GM23338 (cell line): ENCODE measurements at regions not wholly inside any gene's neighbourhood (a gene's known extent, or its start where the extent isn't known, plus 50 kb on each side); places are given as distances from the start of the nearest gene placed in this dataset.

Experiments
- ATAC-seq: fragments of 200-7000 bp; cut with Tn5 transposase; 3 replicates; pipeline ENCODE4 v1.9.1; 2020
- DNase-seq: peaks from one replicate; pipeline ENCODE4 v3.0.0-alpha.2; 2015; ENCODE audit warnings: low spot score
- H2AFZ ChIP-seq: fragments of 200-600 bp; sonication (generic); 2 replicates; pipeline ENCODE4 v1.8.0; 2016; ENCODE audit warnings: antibody characterized with exemption, mild to moderate bottlenecking, moderate library complexity
- H3F3A ChIP-seq: fragments of 200-600 bp; sonication (generic); replicated peaks from 2 replicates; pipeline ENCODE4 v1.8.0; 2017; ENCODE audit warnings: antibody characterized with exemption, mixed run types, low read depth
- H3K27ac ChIP-seq: fragments of 200-600 bp; sonication (generic); 2 replicates; pipeline ENCODE4 v1.6.1; 2016; ENCODE audit warnings: low read depth
- H3K27me3 ChIP-seq: fragments of 200-600 bp; sonication (generic); 2 replicates; pipeline ENCODE4 v1.8.0; 2016; ENCODE audit warnings: mild to moderate bottlenecking, mixed run types, moderate library complexity; ENCODE audit not compliant: insufficient read depth
- H3K36me3 ChIP-seq: fragments of 200-600 bp; sonication (generic); 2 replicates; pipeline ENCODE4 v1.8.0; 2016; ENCODE audit warnings: mild to moderate bottlenecking; ENCODE audit not compliant: insufficient read depth
- H3K4me1 ChIP-seq: fragments of 200-600 bp; sonication (generic); 2 replicates; pipeline ENCODE4 v1.8.0; 2016; ENCODE audit warnings: mild to moderate bottlenecking, moderate library complexity; ENCODE audit not compliant: insufficient read depth
- H3K4me2 ChIP-seq: fragments of 200-600 bp; sonication (generic); 2 replicates; pipeline ENCODE4 v1.7.1; 2017; ENCODE audit warnings: mixed run types
- H3K4me3 ChIP-seq: fragments of 200-600 bp; sonication (generic); 2 replicates; pipeline ENCODE4 v1.6.1; 2016; ENCODE audit warnings: mixed run types
- H3K79me2 ChIP-seq: fragments of 200-600 bp; sonication (generic); replicated peaks from 2 replicates; pipeline ENCODE4 v1.8.0; 2017; ENCODE audit warnings: mild to moderate bottlenecking; ENCODE audit not compliant: insufficient read depth
- H3K9me2 ChIP-seq: fragments of 200-600 bp; sonication (generic); 2 replicates; pipeline ENCODE4 v1.8.0; 2017; ENCODE audit not compliant: insufficient read depth
- H4K20me1 ChIP-seq: fragments of 200-600 bp; sonication (generic); replicated peaks from 2 replicates; pipeline ENCODE4 v1.8.0; 2017; ENCODE audit warnings: mild to moderate bottlenecking; ENCODE audit not compliant: insufficient read depth
- H3K27ac Mint-ChIP-seq: 2 replicates; pipeline ENCODE4 v1.8.0; 2020; ENCODE audit warnings: inconsistent platforms, mild to moderate bottlenecking, moderate library complexity, mixed read lengths
- H3K27me3 Mint-ChIP-seq: 3 replicates; pipeline ENCODE4 v1.8.0; 2022; ENCODE audit warnings: low read depth, mild to moderate bottlenecking, moderate library complexity, mixed read lengths, inconsistent platforms; ENCODE audit not compliant: insufficient read depth, poor library complexity
- H3K36me3 Mint-ChIP-seq: 3 replicates; pipeline ENCODE4 v1.8.0; 2021; ENCODE audit warnings: low read depth, mild to moderate bottlenecking, inconsistent platforms, moderate library complexity, mixed read lengths
- H3K4me1 Mint-ChIP-seq: 3 replicates; pipeline ENCODE4 v1.8.0; 2020; ENCODE audit warnings: mild to moderate bottlenecking, inconsistent platforms, mixed read lengths
- H3K4me3 Mint-ChIP-seq: 3 replicates; pipeline ENCODE4 v1.8.0; 2021; ENCODE audit warnings: moderate library complexity, mild to moderate bottlenecking, inconsistent platforms, mixed read lengths
- H3K9me3 Mint-ChIP-seq: 3 replicates; pipeline ENCODE4 v1.8.0; 2020; ENCODE audit warnings: moderate library complexity, mild to moderate bottlenecking, inconsistent platforms, mixed read lengths
- CREB1 ChIP-seq: fragments of 250-450 bp; sonication (Bioruptor Pico); IDR thresholded peaks from 2 replicates; pipeline ENCODE4 v1.5.0; 2020; ENCODE audit warnings: low read depth, mild to moderate bottlenecking, moderate library complexity
- CTCF ChIP-seq, 2 experiments: fragments of 200-600 bp in 1 of 2; sonication (generic) in 1 of 2; conservative IDR thresholded peaks; 2 replicates each; pipeline versions ENCODE4 v1.5.1 to v1.6.1; 2016 to 2017; ENCODE audit warnings: antibody characterized with exemption in 2 of 2, low read depth in 2 of 2, mild to moderate bottlenecking in 2 of 2, moderate library complexity in 1 of 2
- EZH2 ChIP-seq: fragments of 200-600 bp; sonication (generic); IDR thresholded peaks from one replicate; pipeline ENCODE4 v1.8.0; 2017; ENCODE audit warnings: antibody characterized with exemption, mild to moderate bottlenecking, low read depth; ENCODE audit not compliant: unreplicated experiment
- EZH2phosphoT487 ChIP-seq: fragments of 200-600 bp; sonication (generic); IDR thresholded peaks from one replicate; pipeline ENCODE4 v1.8.1; 2018; ENCODE audit warnings: antibody characterized with exemption; ENCODE audit not compliant: unreplicated experiment
- JUNB ChIP-seq: IDR thresholded peaks from one replicate; pipeline ENCODE4 v1.6.1; 2016; ENCODE audit warnings: antibody characterized with exemption; ENCODE audit not compliant: unreplicated experiment
- NANOG ChIP-seq: IDR thresholded peaks from 2 replicates; pipeline ENCODE4 v1.6.1; 2016; ENCODE audit warnings: antibody characterized with exemption, borderline replicate concordance
- POLR2AphosphoS5 ChIP-seq: IDR thresholded peaks from 2 replicates; pipeline ENCODE4 v1.6.1; 2016; ENCODE audit warnings: antibody characterized with exemption, low read depth
- STAT1 ChIP-seq: IDR thresholded peaks from one replicate; pipeline ENCODE4 v1.6.1; 2016; ENCODE audit warnings: antibody characterized with exemption; ENCODE audit not compliant: unreplicated experiment
- ZNF114 ChIP-seq: fragments of 250-450 bp; sonication (Bioruptor Pico); IDR thresholded peaks from 2 replicates; pipeline ENCODE4 v1.5.0; 2020; ENCODE audit warnings: mild to moderate bottlenecking, moderate library complexity
- ZNF331 ChIP-seq: fragments of 250-450 bp; sonication (Bioruptor Pico); IDR thresholded peaks from 2 replicates; pipeline ENCODE4 v1.5.0; 2020; ENCODE audit warnings: low read depth, mild to moderate bottlenecking, moderate library complexity
- ZNF462 ChIP-seq: fragments of 250-450 bp; sonication (Bioruptor Pico); IDR thresholded peaks from 2 replicates; pipeline ENCODE4 v1.5.0; 2020; ENCODE audit warnings: mild to moderate bottlenecking, moderate library complexity
- TF ChIP-seq, protein P1 (sequence below): IDR thresholded peaks from one replicate; pipeline ENCODE4 v1.6.1; 2018; ENCODE audit warnings: antibody characterized with exemption; ENCODE audit not compliant: unreplicated experiment
- TF ChIP-seq, protein P2 (sequence below): IDR thresholded peaks from 2 replicates; pipeline ENCODE4 v1.6.1; 2016; ENCODE audit warnings: antibody characterized with exemption

DNA sequence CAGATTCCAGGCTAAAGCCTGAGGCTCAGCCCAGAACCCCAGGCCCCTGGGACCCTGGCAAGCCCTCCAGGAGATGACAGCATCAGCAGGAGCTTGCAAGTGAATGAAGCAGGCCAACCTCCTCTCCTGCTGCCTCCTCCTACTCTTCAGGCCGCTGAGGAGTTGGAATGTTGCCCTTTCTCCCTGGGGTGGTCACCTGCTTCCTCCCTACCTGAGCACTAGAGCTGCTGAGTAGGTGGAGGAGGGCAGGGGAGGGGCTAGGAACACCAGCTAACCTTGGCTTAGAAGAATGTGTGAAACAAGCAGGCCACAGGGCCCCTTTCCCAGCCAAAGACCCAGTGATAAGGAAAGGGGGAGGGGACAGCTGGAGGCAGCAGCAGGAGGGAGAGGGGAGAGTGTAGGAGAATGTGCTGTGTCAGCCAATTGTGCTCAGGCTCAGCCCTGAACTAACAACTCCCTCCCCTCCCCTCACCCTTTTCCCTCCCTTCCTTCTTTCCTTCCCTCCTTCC, 58.0 kb downstream of the PJA1 start:
- peak; percentile 70 for DNase-seq
- no peaks in the 10 kb centered on the region for H3K79me2 ChIP-seq

More for the DNA sequence above, 58.0 kb downstream of the PJA1 start:
- H4K20me1 ChIP-seq: no peaks in the 10 kb centered on the region
- no peaks in the 10 kb centered on the region; the same call in 1 of the 2 replicates for H3K4me1 ChIP-seq
- peak; percentile 84 for ATAC-seq
- H3K4me3 ChIP-seq: no peak overlapping the region
- H3K36me3 ChIP-seq: no peaks in the 10 kb centered on the region
- TF ChIP-seq JUNB: no peak
- no peak for TF ChIP-seq EZH2
- TF ChIP-seq ZNF114: no peak
- no peak for TF ChIP-seq NANOG
- TF ChIP-seq ZNF462 (CRISPR knock-in tag): no peak
- no peak for TF ChIP-seq ZNF331 (CRISPR knock-in tag)
- no peak for TF ChIP-seq POLR2AphosphoS5
- TF ChIP-seq, protein P1, sequence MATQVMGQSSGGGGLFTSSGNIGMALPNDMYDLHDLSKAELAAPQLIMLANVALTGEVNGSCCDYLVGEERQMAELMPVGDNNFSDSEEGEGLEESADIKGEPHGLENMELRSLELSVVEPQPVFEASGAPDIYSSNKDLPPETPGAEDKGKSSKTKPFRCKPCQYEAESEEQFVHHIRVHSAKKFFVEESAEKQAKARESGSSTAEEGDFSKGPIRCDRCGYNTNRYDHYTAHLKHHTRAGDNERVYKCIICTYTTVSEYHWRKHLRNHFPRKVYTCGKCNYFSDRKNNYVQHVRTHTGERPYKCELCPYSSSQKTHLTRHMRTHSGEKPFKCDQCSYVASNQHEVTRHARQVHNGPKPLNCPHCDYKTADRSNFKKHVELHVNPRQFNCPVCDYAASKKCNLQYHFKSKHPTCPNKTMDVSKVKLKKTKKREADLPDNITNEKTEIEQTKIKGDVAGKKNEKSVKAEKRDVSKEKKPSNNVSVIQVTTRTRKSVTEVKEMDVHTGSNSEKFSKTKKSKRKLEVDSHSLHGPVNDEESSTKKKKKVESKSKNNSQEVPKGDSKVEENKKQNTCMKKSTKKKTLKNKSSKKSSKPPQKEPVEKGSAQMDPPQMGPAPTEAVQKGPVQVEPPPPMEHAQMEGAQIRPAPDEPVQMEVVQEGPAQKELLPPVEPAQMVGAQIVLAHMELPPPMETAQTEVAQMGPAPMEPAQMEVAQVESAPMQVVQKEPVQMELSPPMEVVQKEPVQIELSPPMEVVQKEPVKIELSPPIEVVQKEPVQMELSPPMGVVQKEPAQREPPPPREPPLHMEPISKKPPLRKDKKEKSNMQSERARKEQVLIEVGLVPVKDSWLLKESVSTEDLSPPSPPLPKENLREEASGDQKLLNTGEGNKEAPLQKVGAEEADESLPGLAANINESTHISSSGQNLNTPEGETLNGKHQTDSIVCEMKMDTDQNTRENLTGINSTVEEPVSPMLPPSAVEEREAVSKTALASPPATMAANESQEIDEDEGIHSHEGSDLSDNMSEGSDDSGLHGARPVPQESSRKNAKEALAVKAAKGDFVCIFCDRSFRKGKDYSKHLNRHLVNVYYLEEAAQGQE: no peak
- no peak for TF ChIP-seq EZH2phosphoT487
- TF ChIP-seq, protein P2, sequence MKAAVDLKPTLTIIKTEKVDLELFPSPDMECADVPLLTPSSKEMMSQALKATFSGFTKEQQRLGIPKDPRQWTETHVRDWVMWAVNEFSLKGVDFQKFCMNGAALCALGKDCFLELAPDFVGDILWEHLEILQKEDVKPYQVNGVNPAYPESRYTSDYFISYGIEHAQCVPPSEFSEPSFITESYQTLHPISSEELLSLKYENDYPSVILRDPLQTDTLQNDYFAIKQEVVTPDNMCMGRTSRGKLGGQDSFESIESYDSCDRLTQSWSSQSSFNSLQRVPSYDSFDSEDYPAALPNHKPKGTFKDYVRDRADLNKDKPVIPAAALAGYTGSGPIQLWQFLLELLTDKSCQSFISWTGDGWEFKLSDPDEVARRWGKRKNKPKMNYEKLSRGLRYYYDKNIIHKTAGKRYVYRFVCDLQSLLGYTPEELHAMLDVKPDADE: no peak
- TF ChIP-seq STAT1: no peak
- no peak for TF ChIP-seq CTCF (conservative IDR thresholded peaks at IDR 0.05; ENCODE audit: low read depth in 2 of 2)
- TF ChIP-seq CREB1 (CRISPR knock-in tag): no peak
- no peaks in the 10 kb centered on the region for H3K9me2 ChIP-seq
- H3K27ac ChIP-seq: no peak overlapping the region
- no peaks in the 10 kb centered on the region for H3K36me3 Mint-ChIP-seq
- H3K9me3 Mint-ChIP-seq: no peaks in the 10 kb centered on the region; the same call in 2 of the 3 replicates
- no peaks in the 10 kb centered on the region for H3K27me3 ChIP-seq
- no peak overlapping the region for H3K4me3 Mint-ChIP-seq
- no peak overlapping the region for H3K4me2 ChIP-seq
- H3K27me3 Mint-ChIP-seq: peaks cover 4% of the 10 kb centered on the region
- H3F3A ChIP-seq: no peaks in the 10 kb centered on the region
- H3K4me1 Mint-ChIP-seq: peaks cover 34% of the 10 kb centered on the region
- no peak overlapping the region for H2AFZ ChIP-seq
- no peak overlapping the region for H3K27ac Mint-ChIP-seq
